Pancreas (tissue), 10 donors: ENCODE measurements at regions not wholly inside any gene's neighbourhood (a gene's known extent, or its start where the extent isn't known, plus 50 kb on each side); places are given as distances from the start of the nearest gene placed in this dataset.
"Not testable (repeated sequence)": the region's sequence is repeated elsewhere in the genome, so short reads cannot be mapped to it uniquely, and the experiment has no call there.

Source experiments
- ATAC-seq, 4 donors: fragments of 200-7000 bp; cut with Tn5 transposase; one replicate each; pipeline versions ENCODE4 v1.8.0 to v1.9.1; 2020; ENCODE audit warnings: mild to moderate bottlenecking in 4 of 4, moderate library complexity in 4 of 4
- DNase-seq, 6 donors: peaks; one replicate each; pipeline ENCODE4 v3.0.0-alpha.2; 2020
- FAIRE-seq: peaks from 2 replicates; lab custom pipeline; 2012; peaks lifted over from hg19 to GRCh38; lab: Jason Lieb, UNC
- H3K27ac ChIP-seq, 4 donors: fragments of 200-600 bp; sonication (generic); 1 replicate in 3 of 4; 2 replicates in 1 of 4; pipeline versions ENCODE4 v1.5.0 to v1.8.0; 2020
- H3K27me3 ChIP-seq, 4 donors: fragments of 200-600 bp; one replicate each; pipeline ENCODE4 v1.8.0; 2021
- H3K36me3 ChIP-seq, 3 donors: fragments of 200-600 bp; sonication (generic) in 1 of 3; one replicate each; pipeline versions ENCODE4 v1.5.0 to v1.8.0; 2020 to 2021
- H3K4me1 ChIP-seq, 3 donors: fragments of 200-600 bp; one replicate each; pipeline ENCODE4 v1.8.0; 2021
- H3K4me3 ChIP-seq, 4 donors: fragments of 200-600 bp; sonication (generic) in 2 of 4; one replicate each; pipeline versions ENCODE4 v1.5.0 to v1.8.0; 2020 to 2021
- H3K9me3 ChIP-seq, 4 donors: fragments of 200-600 bp; one replicate each; pipeline ENCODE4 v1.8.0; 2021
- CTCF ChIP-seq, 4 donors: fragments of 200-600 bp; sonication (generic) in 3 of 4; IDR thresholded peaks; one replicate each; pipeline versions ENCODE4 v1.5.0 to v1.8.0; 2021; ENCODE audit warnings: antibody characterized with exemption in 4 of 4
- WGBS, 2 donors: extraction: QIAGEN DNeasy Blood & Tissue Kit; methylation state at CpG; one replicate each; pipeline ENCODE4 v1.1.7; 2013; 5-methylcytosine and 5-hydroxymethylcytosine counted together
- intact Hi-C, 3 donors: fragments of 100-400 bp; cut with DNase I; formaldehyde crosslinking; loops; one replicate each; pipeline versions ENCODE4 v1.11.1 to v1.14.2; 2022
- donor health status: healthy with polysubstance abuse.
- donor health status: DM: no; HTN: no; CAD: no; lungs with moderate emphysema.
- donor health status: DM: no; HTN: no; CAD: no.
- donor health status: control.
- donor health status: control.
- donor health status: Bipolar disorder and iron deficiency.
- donor health status: DM: yes; HTN: yes; CAD: no.
- donor health status: DM: no; HTN: no; CAD: no.
- donor health status: DM: no; HTN: no; CAD: no.
- donor health status: DM: yes; HTN: yes; CAD: no.

GRCh38 chr6:80988286-80988685, 764.2 kb downstream of the TENT5A start:
- DNase-seq: no peak
- Histone ChIP-seq H3K9me3 (no peaks in the 10 kb centered on the region), H3K27ac (no peak overlapping the region), H3K4me1 (no peaks in the 10 kb centered on the region), H3K36me3 (no peaks in the 10 kb centered on the region), H3K27me3 (no peaks in the 10 kb centered on the region), H3K4me3 (no peak overlapping the region)
- WGBS, 2 donors: 29 to 43% methylated on average over 3 of the region's 3 CpGs
- no peak for TF ChIP-seq CTCF (IDR thresholded peaks at IDR 0.05)
- ATAC-seq: no peak
- FAIRE-seq: no peak
- intact Hi-C loops: no loop called here

GRCh38 chr6:80981226-80981625, 771.3 kb downstream of the TENT5A start:
- H3K4me3 ChIP-seq, intact Hi-C loops, H3K27me3 ChIP-seq, H3K9me3 ChIP-seq, H3K36me3 ChIP-seq, DNase-seq, ATAC-seq, H3K27ac ChIP-seq, H3K4me1 ChIP-seq, FAIRE-seq: not testable (repeated sequence)
- WGBS, 2 donors: 50 to 62% methylated on average over 2 of the region's 2 CpGs

DNA sequence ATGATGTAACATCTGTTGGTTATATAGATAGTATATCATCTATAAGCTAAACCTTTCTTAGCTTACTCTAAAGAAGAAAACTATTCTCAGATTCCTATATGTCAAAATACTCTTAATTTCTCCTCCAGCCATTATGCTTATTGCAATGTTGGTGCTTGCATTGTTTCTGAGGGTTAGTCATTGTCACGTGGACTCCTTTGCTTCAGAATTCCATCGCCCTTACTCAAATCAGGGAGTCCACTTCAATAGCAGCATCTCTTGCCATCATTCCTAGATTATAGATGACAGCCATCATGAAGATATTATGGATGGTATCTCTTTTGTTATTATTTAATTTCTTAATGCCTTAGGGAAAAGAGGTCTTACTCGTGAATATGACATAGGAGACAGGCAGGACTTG, 776.1 kb downstream of the TENT5A start:
- H3K27ac ChIP-seq: no peak overlapping the region
- intact Hi-C loops: no loop called here
- no peak overlapping the region for H3K4me3 ChIP-seq
- H3K36me3 ChIP-seq: no peaks in the 10 kb centered on the region
- TF ChIP-seq CTCF (IDR thresholded peaks at IDR 0.05): no peak
- no peaks in the 10 kb centered on the region for H3K27me3 ChIP-seq
- DNase-seq (no peak), ATAC-seq (no peak), FAIRE-seq (no peak)
- whole genome bisulfite sequencing, 2 donors: 48 to 52% methylated on average over 3 of the region's 3 CpGs
- no peaks in the 10 kb centered on the region for H3K4me1 ChIP-seq
- no peaks in the 10 kb centered on the region for H3K9me3 ChIP-seq

DNA sequence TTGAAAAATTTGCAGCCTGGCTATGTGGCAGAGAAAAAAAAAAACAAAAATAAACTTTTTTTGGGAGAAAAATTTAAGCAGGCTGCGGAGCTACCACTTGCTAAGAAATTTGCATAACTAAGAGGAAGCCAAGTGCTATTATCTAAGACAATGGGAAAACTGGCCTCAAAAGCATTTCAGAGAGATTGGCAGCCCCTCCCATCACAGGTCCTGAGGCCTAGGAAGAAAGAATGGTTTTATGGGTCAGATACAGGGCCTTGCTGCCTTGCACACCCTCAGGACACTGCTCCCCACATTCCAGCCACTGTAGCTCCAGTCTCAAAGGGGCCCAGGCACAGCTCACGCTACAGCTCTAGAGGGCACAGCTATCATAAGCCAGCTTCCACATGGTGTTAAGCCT, 777.9 kb downstream of the TENT5A start:
- no peaks in the 10 kb centered on the region for H3K27me3 ChIP-seq
- H3K27ac ChIP-seq: no peak overlapping the region
- no peaks in the 10 kb centered on the region for H3K4me1 ChIP-seq
- ATAC-seq: no peak
- no peaks in the 10 kb centered on the region for H3K9me3 ChIP-seq
- DNase-seq: no peak
- H3K4me3 ChIP-seq: no peak overlapping the region
- 73 to 75% methylated on average over 2 of the region's 2 CpGs for WGBS, 2 donors
- intact Hi-C loops: no loop called here
- H3K36me3 ChIP-seq: no peaks in the 10 kb centered on the region
- no peak for FAIRE-seq
- TF ChIP-seq CTCF (IDR thresholded peaks at IDR 0.05): no peak

DNA sequence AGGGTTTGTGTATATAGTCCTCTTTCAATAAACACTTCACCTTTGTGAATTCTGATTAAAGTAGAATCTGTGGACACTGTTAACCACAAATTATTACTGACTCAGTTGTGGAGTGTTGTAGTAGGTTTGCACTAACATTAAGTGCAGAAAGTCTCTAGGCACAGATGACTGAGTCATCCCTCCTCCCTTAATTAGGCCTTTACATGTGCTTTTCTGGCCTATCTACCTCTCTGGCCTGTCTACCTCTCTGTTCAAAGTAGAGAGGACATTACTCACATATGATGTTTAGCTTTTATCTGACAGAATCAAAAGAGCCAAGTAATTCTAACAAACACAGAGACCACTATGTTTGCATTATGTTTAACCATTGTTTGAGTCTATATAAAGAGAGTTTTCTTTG, 783.0 kb downstream of the TENT5A start:
- no peak for TF ChIP-seq CTCF (IDR thresholded peaks at IDR 0.05)
- Histone ChIP-seq H3K4me3 (no peak overlapping the region), H3K36me3 (no peaks in the 10 kb centered on the region), H3K27me3 (no peaks in the 10 kb centered on the region), H3K4me1 (no peaks in the 10 kb centered on the region), H3K9me3 (no peaks in the 10 kb centered on the region), H3K27ac (no peak overlapping the region)
- no peak for DNase-seq
- no peak for ATAC-seq
- FAIRE-seq: no peak
- intact Hi-C loops: no loop called here

- intact Hi-C loops: no loop called here
- DNase-seq: no peak
- FAIRE-seq: no peak
- Histone ChIP-seq H3K9me3 (no peaks in the 10 kb centered on the region), H3K4me1 (no peaks in the 10 kb centered on the region), H3K27me3 (no peaks in the 10 kb centered on the region), H3K27ac (no peak overlapping the region), H3K36me3 (no peaks in the 10 kb centered on the region), H3K4me3 (no peak overlapping the region)
- no peak for ATAC-seq
- 19% methylated on average over 1 of the region's 1 CpG for WGBS, 2 donors
- TF ChIP-seq CTCF (IDR thresholded peaks at IDR 0.05): no peak
Observed at GRCh38 chr6:80967609-80968008, 784.9 kb downstream of the TENT5A start.
